ENCODE measurements at regions not wholly inside any gene's neighbourhood (a gene's known extent, or its start where the extent isn't known, plus 50 kb on each side); places are given as distances from the start of the nearest gene placed in this dataset.

DNA sequence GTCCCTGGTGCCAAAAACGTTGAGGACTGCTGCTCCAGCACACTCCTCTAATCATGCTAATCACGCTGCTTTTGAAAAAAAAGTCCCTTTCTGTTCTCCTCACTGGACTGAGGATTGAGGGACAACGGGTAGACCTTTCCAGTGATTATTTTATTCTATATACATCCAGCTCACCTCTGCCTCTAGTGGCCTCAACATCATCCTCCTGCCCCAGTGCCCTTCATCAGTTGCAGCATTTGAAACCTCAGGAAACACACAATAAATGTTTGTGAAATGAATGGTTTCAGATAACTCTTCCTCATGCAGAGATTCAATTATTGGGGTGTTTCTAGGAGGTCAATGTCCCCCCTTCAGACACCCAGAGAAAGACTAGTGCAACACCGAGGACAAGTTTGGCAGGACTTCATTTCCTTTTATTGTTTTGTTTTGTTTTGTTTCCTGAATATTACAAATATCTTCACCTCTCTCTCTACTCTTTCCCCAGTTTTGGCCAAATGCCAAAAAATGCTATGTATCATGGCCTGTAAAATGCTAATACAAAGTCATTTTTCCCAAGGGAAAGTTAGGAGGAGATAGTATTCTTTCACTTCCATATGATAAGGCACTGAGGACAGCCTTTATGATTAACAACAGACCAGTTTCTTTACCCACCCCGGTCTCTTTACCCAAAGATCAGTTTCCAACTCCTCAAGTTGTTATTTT is 460.1 kb upstream of the SLIT2 start:
- no peak for DNase-seq (ENCODE audit: low read depth, low spot score)

DNA sequence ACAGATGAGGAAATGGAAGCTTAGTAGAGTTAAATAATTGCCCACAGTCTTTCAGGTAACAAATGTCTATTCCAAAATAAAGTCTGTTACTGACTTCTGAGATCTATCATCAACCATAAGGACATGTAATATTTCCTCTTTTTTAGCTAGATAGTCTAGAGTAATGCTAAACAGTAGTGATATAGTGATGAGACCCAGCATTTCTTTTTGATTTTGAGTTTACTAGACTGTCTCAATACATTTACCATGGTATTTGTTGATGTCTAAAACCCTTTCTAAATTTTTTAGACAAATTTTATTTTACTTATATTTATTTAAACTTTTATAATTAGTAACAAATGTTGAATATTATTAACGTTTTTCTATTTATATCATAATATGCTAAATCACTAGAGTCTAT is 465.1 kb upstream of the SLIT2 start:
- DNase-seq (ENCODE audit: low read depth, low spot score): no peak

DNA sequence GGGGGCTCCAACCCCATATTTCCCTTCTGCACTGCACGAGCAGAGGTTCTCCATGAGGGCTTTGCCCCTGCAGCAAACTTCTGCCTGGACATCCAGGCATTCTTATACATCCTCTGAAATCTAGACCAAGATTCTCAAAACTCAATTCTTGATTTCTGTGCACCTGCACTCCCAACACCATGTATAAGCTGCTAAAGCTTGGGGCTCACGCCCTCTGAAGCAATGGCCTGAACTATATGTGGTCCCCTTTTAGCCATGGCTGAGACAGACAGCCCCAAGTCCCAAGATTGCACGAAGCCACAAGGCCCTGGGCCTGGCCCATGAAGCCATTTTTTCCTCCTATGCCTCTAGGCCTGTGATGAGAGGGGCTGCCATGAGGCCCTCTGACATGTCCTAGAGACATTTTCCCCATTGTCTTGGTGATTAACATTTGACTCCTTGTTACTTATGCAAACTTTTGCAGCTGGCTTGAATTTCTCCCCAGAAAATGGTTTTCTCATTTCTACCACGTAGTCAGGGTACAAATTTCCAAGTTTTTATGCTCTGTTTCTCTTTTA is 468.0 kb upstream of the SLIT2 start:
- DNase-seq (ENCODE audit: low read depth, low spot score): no peak

DNA sequence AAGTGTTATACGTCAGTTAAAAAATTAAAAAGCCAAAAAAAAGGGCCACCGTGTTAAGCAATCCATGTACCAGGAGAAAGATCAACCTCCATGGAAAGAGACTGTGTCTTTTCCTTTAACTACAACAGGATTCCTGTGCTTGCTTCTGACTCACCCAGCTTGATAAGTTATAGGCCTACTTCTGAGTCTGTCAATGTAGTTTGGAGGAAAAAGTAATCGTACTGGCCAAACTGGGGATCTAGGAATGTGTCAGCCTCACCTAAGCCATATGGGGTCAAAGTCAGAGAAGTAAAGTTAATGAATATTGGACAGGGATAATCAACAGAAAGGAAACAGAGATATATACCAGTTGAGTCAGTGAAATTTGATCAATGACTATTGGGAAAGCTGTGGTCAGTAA is 470.8 kb upstream of the SLIT2 start:
- DNase-seq (ENCODE audit: low read depth, low spot score): no peak

DNA sequence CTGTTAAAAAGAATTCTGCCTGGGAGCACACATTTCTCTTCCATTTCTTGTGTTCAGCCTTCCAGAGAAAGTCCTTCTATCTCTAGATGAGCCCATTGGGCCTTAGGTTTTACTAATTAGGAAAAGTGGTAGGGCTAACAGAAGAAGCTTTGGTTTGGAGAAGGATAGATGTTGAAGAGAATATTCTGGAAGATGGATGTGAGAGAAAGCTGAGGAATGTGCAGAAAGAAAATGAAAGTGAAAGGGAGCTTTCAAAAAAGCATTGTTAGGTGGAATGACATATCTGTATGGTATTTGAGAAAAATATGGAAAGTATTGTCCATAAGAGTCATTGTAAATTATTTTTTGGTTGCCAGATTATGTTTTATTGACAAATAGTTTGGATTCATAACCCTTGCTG is 474.8 kb upstream of the SLIT2 start:
- no peak for DNase-seq (ENCODE audit: low read depth, low spot score)

DNA sequence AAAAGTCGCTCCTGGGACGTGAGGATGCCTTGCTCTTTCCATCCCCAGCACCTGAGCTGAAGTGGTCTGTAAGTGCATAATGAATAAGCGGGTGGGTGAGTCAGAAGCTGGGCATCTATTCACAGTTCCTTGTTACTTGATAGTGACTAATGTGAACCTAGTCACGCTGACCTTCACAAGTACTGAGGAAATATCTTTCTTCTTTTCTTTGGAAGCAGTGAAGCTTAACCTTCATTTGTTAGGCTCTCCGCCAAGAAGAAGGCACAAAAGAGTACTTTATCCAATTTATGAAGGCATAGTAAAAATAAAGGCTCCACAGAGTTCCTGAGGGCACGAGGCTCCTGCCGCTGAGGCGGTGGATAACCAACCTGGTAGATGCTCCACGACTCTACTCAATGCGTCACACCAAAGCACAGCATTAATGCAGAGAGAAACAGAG is 475.7 kb upstream of the SLIT2 start:
- no peak for DNase-seq (ENCODE audit: low read depth, low spot score)

DNA sequence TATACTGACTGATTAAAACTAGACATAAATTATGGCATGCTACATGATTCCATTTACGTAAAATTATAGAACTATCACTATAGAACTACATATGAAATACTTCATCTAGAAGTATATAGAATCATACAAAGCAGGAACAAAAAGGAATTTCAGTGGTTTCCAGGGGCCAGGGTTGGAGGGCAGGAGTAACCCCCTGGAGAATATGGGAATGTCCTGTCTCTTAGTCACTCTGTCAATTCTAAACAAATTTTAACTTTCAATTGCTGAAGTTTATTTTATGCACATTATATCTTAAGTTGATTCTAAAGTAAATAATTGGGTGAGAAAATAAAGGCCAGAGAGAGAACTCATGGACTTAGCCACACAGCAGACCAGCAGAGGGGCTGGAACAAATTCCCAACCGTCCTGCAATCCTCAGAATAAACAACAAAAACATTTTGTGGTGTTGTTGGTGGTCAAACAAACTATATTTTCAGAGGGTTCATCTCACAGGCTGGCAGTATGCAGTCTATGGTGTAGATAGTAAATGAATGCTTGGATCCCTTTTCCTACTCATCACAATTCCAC is 476.9 kb upstream of the SLIT2 start:
- no peak for DNase-seq (ENCODE audit: low read depth, low spot score)

DNA sequence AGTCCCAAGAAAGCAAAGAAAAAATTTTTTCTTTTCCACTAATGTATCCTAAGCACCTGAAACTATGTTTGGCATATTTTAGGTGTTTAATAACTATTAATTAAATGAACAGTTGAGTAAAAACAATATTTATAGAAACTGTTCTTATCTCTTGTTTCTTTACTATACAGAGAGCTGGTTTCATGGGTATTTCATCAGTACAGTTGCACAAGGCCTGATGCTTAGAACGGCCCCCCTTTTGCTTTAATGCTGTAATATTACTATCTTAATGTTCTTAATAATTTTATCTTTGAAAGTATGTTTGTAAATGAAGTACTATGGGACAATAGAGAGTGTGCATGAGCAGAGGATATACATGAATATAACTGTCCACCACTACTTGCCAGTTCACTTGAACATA is 479.1 kb upstream of the SLIT2 start:
- DNase-seq (ENCODE audit: low read depth, low spot score): no peak

DNA sequence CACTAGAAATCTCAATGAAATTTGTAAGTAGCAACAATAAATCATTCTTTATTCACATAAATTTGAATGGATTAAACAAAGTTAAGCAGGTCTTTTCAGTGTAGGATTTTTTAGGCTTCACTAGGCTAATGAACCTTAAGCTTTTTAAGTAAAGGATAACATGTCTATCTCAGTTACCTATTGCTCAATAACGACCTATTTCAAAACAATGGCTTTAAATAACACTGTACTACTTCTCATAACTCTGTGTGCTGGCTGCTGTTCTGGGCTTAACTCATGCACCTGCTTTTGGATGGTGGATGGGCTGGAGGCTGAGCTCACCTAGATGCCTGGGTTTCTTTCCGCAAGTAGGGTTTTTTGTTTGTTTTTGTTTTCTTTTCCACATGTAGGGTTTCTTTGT is 495.0 kb upstream of the SLIT2 start:
- no peak for DNase-seq (ENCODE audit: low read depth, low spot score)

DNA sequence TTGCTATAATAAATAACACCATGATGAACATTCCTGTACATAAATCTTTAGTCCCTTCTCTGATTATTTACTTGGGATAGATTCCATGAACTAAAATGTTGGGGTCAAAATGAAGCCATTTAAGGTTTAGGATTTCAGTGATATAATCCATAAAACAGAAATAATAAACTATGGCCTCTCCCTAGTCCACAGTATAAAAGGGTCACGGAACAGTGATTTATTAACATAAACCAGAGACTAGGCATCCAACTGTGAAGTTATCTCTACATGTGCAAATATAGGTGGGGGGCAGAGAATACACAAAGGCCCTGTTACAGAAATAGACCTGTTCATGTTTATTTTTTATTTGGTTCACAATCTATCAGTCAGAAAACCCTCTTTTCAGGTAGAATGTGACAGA is 499.1 kb upstream of the SLIT2 start:
- no peak for DNase-seq (ENCODE audit: low read depth, low spot score)

DNA sequence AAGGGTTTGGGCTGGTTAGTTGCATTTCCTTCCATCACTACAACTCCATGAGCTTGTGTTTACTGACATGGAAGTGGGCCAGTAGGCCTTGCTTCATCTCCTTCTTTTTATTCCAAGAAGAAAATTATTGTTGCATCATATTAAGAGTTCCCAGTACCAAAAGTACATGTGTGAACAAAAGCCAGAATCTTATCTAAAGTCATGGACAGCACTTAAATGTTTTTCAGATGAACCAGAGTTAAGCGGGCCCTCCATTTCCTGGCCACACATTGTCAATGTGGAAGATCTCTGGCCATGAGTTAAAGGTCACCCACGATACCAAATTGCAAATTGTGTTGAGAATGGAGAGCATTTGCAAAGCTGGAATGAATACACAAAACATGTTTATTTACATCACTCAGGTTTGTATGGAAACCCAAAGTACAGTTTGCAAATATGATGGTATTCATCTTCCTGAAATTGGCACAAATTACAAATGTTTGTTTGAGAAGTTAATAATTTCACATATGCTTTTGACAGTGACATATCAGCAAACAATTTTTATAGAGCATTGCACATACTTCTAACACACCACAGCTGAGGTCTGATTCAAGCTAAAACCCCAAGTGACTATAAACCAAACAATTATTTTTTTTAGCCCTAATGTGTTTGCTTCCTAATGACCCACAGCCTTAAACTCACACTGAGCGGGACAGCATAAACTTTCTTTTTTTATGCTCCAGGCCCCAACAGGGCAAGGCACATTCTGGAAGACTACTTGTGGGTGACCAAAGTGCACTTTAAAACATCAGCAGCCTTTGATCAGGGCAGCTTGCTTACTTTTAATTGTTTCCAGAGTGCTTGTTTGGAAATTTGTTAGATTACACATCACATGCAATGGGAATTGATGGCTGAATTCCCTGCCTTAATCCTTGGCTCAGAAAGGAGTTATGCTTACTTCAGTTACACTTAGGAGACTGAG is 502.9 kb upstream of the SLIT2 start:
- no peak for DNase-seq (ENCODE audit: low read depth, low spot score)

DNA sequence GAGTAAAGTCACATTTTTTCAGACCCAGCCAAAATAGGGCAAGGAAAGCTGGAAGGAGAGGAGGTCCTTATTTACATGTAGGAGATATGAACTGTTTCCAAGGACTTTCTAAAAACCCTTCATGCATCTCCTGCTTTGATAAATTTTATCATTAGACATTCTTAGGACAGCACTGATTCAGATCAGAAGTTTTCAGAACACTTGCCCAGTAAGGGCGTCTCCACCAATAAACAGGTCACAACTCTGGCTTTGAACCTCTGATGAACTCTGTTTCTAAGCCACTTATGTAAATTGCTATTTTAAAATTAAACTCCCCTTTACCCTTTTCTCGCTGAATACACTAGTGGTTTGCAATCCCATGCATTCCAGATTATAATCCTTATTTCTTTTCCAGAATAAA is 505.3 kb upstream of the SLIT2 start:
- DNase-seq (ENCODE audit: low read depth, low spot score): no peak

DNA sequence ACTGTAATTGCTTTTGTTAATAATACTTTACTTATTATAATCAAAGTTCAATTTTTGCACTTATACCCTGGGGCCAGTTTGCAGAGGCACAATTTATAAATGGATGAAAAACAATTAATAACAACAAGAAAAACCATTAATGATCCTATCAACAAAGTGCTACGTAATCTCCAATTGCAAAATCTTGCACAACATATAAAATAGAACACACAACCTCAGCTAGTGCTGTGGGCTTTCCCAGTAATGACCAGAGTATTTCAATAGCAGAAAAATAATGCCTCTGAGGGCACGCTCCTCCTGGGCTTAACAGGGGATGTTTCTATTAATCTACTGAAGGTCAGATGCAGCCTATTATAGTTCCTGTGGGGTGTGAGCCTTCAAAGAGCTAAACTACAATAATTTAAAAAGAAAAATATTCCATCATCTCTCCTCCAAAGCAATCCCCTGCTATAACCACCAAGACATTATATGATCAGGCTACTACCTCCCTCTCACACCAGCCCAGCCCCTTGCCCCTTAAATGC is 508.5 kb upstream of the SLIT2 start:
- no peak for DNase-seq (ENCODE audit: low read depth, low spot score)

DNA sequence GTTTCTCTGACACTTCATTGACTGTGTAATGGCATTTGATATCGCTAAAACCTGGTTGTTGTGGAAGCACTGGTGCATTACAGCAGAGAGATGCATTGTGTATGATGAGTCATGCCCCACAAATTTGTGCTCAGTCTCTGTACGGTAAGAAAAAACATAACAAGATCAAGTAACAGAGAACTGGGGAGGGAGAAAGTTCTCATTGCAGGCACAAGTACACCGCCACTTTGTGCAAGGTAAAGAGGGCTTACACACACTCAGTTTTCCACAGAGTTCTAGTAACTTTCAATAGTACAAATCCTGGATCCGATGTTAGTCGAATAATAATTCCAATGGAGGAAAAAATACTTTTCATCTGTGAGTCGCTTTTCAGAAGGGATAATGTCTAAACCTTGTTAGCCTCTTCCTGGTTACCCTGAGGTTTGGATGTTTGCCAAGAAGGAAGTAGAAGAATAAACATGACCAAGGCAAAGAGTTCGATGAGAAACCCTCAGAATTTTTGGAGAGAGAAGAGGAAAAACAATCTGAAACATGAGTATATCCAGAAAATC is 512.5 kb upstream of the SLIT2 start:
- DNase-seq (ENCODE audit: low read depth, low spot score): no peak

DNA sequence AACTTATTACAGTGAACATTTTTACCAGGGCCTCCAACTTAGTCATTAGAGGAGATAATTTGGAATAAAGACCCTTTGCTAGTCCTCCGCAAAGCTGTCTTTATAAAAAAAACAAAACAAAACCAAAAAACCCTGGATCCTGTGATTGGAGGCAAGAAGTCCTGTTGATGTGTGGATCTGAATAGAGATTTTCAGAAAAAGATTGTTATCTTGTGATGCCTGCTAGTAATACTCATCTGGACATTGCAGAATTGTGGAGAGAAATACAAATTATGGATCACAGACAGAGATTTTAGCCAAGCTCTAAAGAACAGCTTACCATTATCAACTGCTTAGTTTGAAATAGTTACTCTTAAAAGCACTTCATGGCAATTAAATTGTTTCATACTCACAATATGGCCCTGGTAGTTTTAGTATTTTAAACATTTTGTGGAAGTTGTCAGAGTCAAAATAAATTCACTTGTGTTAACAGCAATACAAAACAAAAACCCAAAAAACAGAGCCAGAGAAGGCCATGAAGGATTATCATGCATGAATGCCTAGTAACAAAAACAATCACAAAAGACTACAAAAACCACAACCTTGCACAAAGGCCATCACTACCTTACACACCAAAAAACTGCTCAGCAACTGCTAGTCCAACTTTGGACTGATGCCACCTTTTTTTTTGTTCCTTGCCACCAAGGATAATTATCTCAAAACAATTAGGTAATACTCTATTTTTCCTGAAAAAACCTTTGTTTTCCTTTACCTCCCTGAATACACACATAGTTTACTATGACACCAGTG is 514.5 kb upstream of the SLIT2 start:
- DNase-seq (ENCODE audit: low read depth, low spot score): no peak

DNA sequence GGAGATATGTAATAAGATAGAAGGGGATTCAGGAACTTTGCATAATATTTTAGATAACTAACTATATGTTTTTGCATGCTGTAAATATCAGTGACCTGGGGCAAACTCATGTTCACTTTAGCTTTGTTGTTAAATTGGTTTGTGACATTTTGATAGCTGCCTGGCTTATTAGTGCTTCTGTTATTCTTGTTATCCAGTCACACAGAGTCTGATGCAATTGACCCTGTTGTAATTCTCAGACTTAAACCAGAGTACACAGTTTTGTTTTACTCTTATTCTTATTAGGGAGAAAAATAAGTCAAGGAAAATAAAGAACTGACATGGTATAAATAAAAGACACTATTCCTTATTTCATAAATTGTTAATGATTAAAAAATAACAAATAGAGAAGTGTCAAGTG is 516.7 kb upstream of the SLIT2 start:
- no peak for DNase-seq (ENCODE audit: low read depth, low spot score)

DNA sequence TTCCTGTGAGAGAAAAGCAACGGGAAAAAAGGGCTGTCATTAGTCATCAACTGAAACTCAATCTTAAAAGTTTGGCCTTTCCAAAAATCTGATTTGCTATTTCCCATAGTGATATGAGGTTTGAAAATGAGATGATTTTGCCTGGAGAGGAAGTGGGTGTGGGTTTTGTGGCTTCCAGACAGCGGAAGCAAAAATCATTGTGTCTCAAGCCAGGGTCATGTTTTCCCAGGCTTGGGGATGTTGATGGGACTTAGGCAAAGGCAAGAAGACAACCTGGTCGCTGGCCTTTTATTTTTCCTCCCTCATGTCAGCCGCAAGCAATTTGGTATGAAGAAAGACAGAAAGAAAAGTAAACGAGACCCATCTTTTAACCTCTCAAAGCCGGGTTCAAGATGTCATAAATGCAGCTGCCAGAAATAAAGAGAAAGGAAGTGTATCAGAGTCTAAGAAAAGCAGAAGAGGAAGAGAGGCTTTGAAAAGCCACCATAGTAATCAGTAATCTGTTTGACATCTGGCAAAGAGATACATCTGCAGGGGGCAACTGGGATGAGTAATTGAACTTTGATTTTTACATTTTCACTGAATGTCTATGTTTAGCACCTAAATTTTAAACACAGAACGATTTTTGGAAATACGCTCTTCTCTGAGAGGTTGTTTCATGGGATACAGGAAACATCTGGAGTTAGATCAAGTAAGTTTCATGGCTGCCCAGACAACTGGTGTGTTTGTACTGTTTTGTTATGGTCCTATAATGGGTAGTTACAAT is 521.6 kb upstream of the SLIT2 start:
- no peak for DNase-seq (ENCODE audit: low read depth, low spot score)

DNA sequence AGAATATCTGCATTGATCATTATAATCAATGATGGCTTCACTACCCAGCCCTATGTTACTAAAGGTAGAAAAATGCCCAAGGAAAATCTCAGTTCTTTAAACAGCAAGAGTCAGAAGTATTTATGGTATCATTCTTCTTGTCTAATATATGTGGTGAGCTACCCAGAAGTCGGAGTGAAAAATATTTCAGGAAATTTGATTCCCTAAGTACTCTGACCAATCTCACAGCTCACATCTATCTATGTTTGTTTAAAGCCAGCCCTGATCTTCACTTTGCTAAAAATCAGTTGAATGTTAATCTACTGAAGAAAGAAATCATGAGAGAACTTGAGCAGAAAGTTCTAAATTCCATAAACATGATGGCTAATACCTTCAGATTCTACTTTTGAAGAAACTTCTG is 522.9 kb upstream of the SLIT2 start:
- no peak for DNase-seq (ENCODE audit: low read depth, low spot score)

DNA sequence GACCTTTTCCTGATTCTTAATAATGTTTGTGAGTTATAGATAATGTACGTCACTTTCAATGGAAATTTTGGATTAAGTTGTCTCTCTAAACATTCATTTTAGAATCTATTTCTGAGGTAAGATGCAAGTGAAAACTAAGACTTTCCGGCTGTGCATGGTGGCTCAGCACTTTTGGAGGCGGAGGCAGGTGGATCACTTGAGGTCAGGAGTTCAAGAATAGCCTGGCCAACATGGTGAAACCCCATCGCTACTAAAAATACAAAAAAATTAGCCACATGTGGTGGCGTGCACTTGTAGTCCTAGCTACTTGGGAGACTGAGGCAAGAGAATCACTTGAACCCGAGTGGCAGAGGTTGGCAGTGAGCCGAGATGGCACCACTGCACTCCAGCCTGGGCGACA is 524.6 kb upstream of the SLIT2 start:
- no peak for DNase-seq (ENCODE audit: low read depth, low spot score)

DNA sequence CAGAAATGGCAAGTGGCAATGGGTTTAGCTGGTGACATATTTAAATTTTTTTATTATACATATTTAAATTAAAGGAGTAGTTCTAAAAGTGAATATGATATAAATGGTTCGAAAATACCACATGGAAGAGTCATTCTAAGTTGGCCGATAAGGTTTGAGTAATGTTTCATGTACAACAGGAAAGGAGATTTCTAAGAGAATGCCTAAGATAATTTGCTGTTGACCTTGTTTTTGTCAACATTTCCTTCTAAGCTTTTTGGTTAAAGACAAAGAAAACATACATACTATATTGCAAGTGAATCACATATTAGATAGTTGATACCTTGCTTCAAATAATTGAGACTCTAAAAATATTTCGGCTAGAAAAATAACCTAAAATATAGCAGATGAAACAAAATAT is 526.6 kb upstream of the SLIT2 start:
- DNase-seq (ENCODE audit: low read depth, low spot score): no peak

Measured in iPS DF 19.7 (cell line).